DOHH2 (cell line): ENCODE measurements at regions not wholly inside any gene's neighbourhood (a gene's known extent, or its start where the extent isn't known, plus 50 kb on each side); places are given as distances from the start of the nearest gene placed in this dataset.

Source experiments
- H3F3A ChIP-seq: fragments of 200-600 bp; sonication (generic), shearing (Covaris generic); 2 replicates; pipeline ENCODE4 v1.6.0; 2016; ENCODE audit warnings: antibody characterized with exemption, mild to moderate bottlenecking; ENCODE audit not compliant: control insufficient read depth, insufficient read depth
- H3K27ac ChIP-seq: fragments of 200-600 bp; sonication (generic); 2 replicates; pipeline ENCODE4 v1.5.1; 2014; ENCODE audit warnings: low read depth, mild to moderate bottlenecking, low read length, moderate library complexity
- H3K27me3 ChIP-seq: fragments of 200-600 bp; sonication (generic); 2 replicates; pipeline ENCODE4 v1.6.1; 2014; ENCODE audit warnings: mild to moderate bottlenecking, low read length, mixed read lengths; ENCODE audit not compliant: control insufficient read depth
- H3K36me3 ChIP-seq: fragments of 200-600 bp; sonication (generic); 2 replicates; pipeline ENCODE4 v1.6.1; 2014; ENCODE audit warnings: mild to moderate bottlenecking, low read length, moderate library complexity, mixed read lengths; ENCODE audit not compliant: control insufficient read depth
- H3K4me1 ChIP-seq: fragments of 200-600 bp; sonication (generic); 2 replicates; pipeline ENCODE4 v1.6.1; 2014; ENCODE audit warnings: mild to moderate bottlenecking, low read length, mixed read lengths; ENCODE audit not compliant: control insufficient read depth
- H3K4me2 ChIP-seq: fragments of 200-600 bp; sonication (generic); 2 replicates; pipeline ENCODE4 v1.6.0; 2014; ENCODE audit warnings: mild to moderate bottlenecking, low read length, moderate library complexity
- H3K4me3 ChIP-seq: fragments of 200-600 bp; sonication (generic); 2 replicates; pipeline ENCODE4 v1.5.1; 2014; ENCODE audit warnings: mild to moderate bottlenecking, low read length, mixed read lengths
- H3K79me2 ChIP-seq: fragments of 200-600 bp; sonication (generic); 2 replicates; pipeline ENCODE4 v1.6.1; 2014; ENCODE audit warnings: mild to moderate bottlenecking, low read length, mixed read lengths; ENCODE audit not compliant: control insufficient read depth
- H3K9me2 ChIP-seq: fragments of 200-600 bp; sonication (generic); replicated peaks from 2 replicates; pipeline ENCODE4 v1.6.1; 2014; ENCODE audit warnings: mild to moderate bottlenecking, low read length, mixed read lengths; ENCODE audit not compliant: control insufficient read depth
- H3K9me3 ChIP-seq: fragments of 200-600 bp; sonication (generic); 2 replicates; pipeline ENCODE4 v1.6.1; 2014; ENCODE audit warnings: antibody characterized with exemption, low read length, mixed read lengths; ENCODE audit not compliant: control insufficient read depth, insufficient read depth
- H4K20me1 ChIP-seq: fragments of 200-600 bp; sonication (generic); 2 replicates; pipeline ENCODE4 v1.6.0; 2014; ENCODE audit warnings: low read depth, mild to moderate bottlenecking, antibody characterized with exemption, low read length, moderate library complexity; ENCODE audit not compliant: control insufficient read depth, insufficient read depth
- EZH2phosphoT487 ChIP-seq: fragments of 200-600 bp; sonication (generic); IDR thresholded peaks from 2 replicates; pipeline ENCODE4 v1.6.1; 2017; ENCODE audit warnings: borderline replicate concordance, mild to moderate bottlenecking, antibody characterized with exemption, low read length, moderate library complexity, mixed read lengths
- TF ChIP-seq, protein P1 (sequence below): fragments of 200-600 bp; sonication (generic); IDR thresholded peaks from one replicate; pipeline ENCODE4 v1.5.1; 2014; ENCODE audit warnings: antibody characterized with exemption, mild to moderate bottlenecking, low read depth, low read length; ENCODE audit not compliant: poor library complexity, severe bottlenecking

DNA sequence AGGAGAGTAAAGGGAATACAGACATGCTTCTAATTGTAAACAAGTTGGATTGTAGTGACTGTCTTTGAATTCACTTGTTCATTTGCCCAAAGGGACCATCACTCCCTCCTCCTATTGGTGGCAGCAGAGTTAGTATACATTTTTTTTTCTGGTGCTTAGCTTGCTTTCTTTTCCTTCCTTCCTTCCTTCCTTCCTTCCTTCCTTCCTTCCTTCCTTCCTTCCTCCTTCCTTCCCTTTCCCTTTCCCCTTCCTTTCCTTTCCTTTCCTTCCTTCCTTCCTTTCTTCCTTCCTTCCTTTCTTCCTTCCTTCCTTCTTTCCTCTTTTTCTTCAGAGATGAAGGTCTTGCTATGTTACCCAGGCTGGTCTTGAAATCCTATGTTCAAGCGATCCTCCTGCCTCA, 94.8 kb upstream of the ATP6AP2 start:
- no peak for TF ChIP-seq EZH2phosphoT487
- TF ChIP-seq, protein P1, sequence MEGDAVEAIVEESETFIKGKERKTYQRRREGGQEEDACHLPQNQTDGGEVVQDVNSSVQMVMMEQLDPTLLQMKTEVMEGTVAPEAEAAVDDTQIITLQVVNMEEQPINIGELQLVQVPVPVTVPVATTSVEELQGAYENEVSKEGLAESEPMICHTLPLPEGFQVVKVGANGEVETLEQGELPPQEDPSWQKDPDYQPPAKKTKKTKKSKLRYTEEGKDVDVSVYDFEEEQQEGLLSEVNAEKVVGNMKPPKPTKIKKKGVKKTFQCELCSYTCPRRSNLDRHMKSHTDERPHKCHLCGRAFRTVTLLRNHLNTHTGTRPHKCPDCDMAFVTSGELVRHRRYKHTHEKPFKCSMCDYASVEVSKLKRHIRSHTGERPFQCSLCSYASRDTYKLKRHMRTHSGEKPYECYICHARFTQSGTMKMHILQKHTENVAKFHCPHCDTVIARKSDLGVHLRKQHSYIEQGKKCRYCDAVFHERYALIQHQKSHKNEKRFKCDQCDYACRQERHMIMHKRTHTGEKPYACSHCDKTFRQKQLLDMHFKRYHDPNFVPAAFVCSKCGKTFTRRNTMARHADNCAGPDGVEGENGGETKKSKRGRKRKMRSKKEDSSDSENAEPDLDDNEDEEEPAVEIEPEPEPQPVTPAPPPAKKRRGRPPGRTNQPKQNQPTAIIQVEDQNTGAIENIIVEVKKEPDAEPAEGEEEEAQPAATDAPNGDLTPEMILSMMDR, result no peak
- no peaks in the 10 kb centered on the region for H4K20me1 ChIP-seq
- H3F3A ChIP-seq, result no peaks in the 10 kb centered on the region
- H3K27ac ChIP-seq, result no peak overlapping the region
- H3K4me1 ChIP-seq, result no peaks in the 10 kb centered on the region
- H3K36me3 ChIP-seq, result no peaks in the 10 kb centered on the region
- no peaks in the 10 kb centered on the region for H3K9me2 ChIP-seq
- H3K9me3 ChIP-seq, result no peaks in the 10 kb centered on the region
- H3K27me3 ChIP-seq, result no peaks in the 10 kb centered on the region
- no peak overlapping the region for H3K4me3 ChIP-seq
- no peaks in the 10 kb centered on the region for H3K79me2 ChIP-seq
- H3K4me2 ChIP-seq, result no peak overlapping the region

DNA sequence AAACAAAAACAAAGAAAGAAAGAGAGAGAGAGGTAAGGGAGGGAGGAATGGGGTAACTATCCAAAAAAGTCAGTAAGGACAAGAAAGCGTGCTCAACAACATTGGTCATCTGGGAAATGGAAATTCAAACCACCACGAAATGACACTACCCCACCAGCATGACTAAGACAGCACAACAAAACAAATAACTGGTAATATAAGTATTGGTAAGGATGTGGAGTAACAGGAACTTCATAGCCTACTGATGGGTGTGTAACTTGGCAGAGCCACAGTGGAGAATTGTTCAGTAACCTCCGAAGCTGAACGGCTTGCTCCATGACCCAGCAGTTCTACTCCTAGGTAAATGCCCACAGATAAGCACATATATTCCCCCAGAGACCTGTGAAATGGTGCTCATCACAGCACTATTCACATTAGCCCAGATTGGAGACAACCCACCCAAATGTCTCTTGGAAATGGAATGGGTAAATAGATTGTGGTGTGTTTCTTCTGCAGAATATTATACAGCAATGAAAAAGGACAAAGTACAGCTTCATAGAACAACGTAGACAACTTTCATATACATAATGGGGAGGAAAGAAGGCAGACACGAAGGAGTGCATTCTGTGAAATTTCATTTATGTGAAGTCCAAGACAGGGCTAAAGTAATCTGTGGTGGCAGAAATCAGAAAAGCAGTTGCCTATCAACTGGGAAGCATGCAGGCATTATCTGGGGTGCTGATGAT, 95.5 kb upstream of the ATP6AP2 start:
- TF ChIP-seq, protein P1, result no peak
- no peak for TF ChIP-seq EZH2phosphoT487
- no peaks in the 10 kb centered on the region for H3K9me2 ChIP-seq
- H3K79me2 ChIP-seq, result no peaks in the 10 kb centered on the region
- H3K4me3 ChIP-seq, result no peak overlapping the region
- no peaks in the 10 kb centered on the region for H3K4me1 ChIP-seq
- no peaks in the 10 kb centered on the region for H4K20me1 ChIP-seq
- no peak overlapping the region for H3K27ac ChIP-seq
- H3K9me3 ChIP-seq, result no peaks in the 10 kb centered on the region
- no peaks in the 10 kb centered on the region for H3K36me3 ChIP-seq
- H3K4me2 ChIP-seq, result no peak overlapping the region
- no peaks in the 10 kb centered on the region for H3K27me3 ChIP-seq
- no peaks in the 10 kb centered on the region for H3F3A ChIP-seq

DNA sequence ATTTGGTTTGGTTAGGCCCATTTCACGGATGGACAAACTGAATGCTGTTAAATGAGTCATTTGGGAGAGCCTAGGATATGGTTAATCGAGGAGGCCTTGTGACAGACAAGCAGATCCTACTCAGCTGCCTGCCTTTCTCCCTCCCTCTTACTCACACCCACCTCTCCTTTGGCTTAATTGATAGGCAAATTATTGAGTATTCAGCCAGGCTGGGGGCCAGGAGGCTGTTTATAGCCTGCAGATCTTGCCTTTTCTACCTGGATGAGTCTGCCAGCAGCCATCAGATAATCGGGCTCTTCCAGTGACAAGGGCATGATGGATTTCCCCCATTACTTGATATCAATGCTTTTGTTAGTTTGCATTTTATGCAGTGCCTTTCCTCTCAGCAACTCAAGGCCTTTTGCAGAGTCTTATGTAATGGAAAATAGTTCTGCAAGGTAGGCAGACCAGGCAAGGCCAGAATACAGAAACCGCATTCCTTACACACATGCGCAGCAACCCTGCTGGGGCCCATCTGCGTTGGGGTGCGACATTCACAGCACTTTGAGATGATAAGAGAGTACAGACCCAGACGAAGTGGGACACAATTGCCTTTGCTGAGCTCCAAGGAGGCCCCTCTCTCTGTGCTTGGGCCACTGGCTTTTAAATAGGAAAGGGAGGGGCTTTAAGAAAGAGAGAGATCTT, 96.2 kb upstream of the ATP6AP2 start:
- Histone ChIP-seq H3K27ac (no peak overlapping the region), H4K20me1 (no peaks in the 10 kb centered on the region), H3K4me1 (no peaks in the 10 kb centered on the region), H3K9me3 (no peaks in the 10 kb centered on the region), H3K79me2 (no peaks in the 10 kb centered on the region), H3K4me2 (no peak overlapping the region), H3F3A (no peaks in the 10 kb centered on the region), H3K36me3 (no peaks in the 10 kb centered on the region), H3K27me3 (no peaks in the 10 kb centered on the region), H3K9me2 (no peaks in the 10 kb centered on the region), H3K4me3 (no peak overlapping the region)
- TF ChIP-seq, protein P1, result no peak
- TF ChIP-seq EZH2phosphoT487, result no peak
